ENCODE measurements at regions not wholly inside any gene's neighbourhood (a gene's known extent, or its start where the extent isn't known, plus 50 kb on each side); places are given as distances from the start of the nearest gene placed in this dataset.
"Not testable (repeated sequence)": the region's sequence is repeated elsewhere in the genome, so short reads cannot be mapped to it uniquely, and the experiment has no call there.

DNA sequence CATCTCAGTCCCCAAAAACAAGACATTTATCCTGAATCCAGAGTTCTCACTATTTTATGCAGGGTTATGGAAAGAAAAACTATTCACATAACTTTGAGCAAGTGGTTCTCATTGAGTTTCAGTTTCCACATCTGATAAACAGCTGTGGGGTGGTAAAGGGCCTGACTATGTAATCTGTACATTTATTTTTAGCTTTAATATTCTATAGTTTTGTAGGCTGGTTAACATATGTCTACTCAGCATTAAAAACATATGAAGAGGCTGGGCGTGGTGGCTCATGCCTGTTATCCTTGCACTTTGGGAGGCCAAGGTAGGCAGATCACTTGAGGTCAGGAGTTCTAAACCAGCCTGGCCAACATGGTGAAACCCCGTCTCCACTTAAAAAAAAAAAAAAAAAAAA lies 301.5 kb upstream of the CCNG1 start:
- Histone ChIP-seq H3K4me3 (ENCODE audit: low read depth in 1 of 2, low read length in 1 of 2) (no peak overlapping the region), H3K27ac (no peak overlapping the region), H3K36me3 (no peaks in the 10 kb centered on the region), H3K27me3 (no peaks in the 10 kb centered on the region), H3K9me3 (no peaks in the 10 kb centered on the region), H3K4me1 (ENCODE audit: control insufficient read depth in 1 of 2, insufficient read depth in 1 of 2, low read depth in 1 of 2, low read length in 1 of 2) (no peaks in the 10 kb centered on the region)
- TF ChIP-seq CTCF (IDR thresholded peaks at IDR 0.05): no peak

DNA sequence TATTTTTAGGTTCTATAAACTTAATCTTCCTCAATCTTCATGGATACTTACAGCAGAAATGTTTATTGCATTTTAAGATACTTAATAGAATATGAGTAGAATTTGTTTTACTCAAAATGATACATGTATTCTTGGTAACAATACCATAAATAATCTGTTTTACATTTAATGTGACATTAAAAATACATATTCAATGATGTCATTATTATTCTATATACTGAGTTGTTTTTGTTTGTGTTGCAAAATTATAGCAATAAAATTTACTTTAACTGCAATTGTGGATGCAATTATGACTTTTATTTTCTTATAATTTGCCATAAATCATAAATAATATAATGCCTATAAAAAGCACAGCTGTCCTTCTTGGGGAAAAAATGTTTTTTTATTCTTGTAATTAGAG lies 275.9 kb upstream of the CCNG1 start:
- no peak for TF ChIP-seq CTCF (IDR thresholded peaks at IDR 0.05)
- no peaks in the 10 kb centered on the region for H3K4me1 ChIP-seq (ENCODE audit: control insufficient read depth in 1 of 2, insufficient read depth in 1 of 2, low read depth in 1 of 2, low read length in 1 of 2)
- H3K9me3 ChIP-seq: no peaks in the 10 kb centered on the region
- H3K27ac ChIP-seq: no peak overlapping the region
- no peaks in the 10 kb centered on the region for H3K36me3 ChIP-seq
- no peaks in the 10 kb centered on the region for H3K27me3 ChIP-seq
- H3K4me3 ChIP-seq (ENCODE audit: low read depth in 1 of 2, low read length in 1 of 2): no peak overlapping the region

DNA sequence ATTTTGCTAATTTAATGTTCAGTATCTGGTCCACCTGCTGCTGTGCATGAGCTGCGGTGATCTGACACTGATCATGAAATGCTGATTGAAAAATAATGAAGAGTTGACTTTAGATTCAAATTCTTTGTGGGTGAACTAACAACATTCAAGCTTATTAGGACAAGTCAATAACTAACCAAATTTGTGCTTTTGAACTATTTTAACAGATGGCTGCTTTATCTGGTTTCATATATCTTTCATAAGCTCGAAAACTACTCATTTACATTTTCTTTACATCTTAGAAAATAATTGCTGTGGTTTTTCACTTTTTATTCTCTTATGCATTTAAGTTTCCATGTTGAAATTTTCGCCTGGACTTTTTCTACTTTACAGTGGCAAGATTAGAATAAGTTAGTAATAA lies 274.8 kb upstream of the CCNG1 start:
- no peaks in the 10 kb centered on the region for H3K36me3 ChIP-seq
- no peaks in the 10 kb centered on the region for H3K27me3 ChIP-seq
- H3K4me1 ChIP-seq (ENCODE audit: control insufficient read depth in 1 of 2, insufficient read depth in 1 of 2, low read depth in 1 of 2, low read length in 1 of 2): no peaks in the 10 kb centered on the region
- no peak for TF ChIP-seq CTCF (IDR thresholded peaks at IDR 0.05)
- H3K27ac ChIP-seq: no peak overlapping the region
- H3K9me3 ChIP-seq: no peaks in the 10 kb centered on the region
- H3K4me3 ChIP-seq (ENCODE audit: low read depth in 1 of 2, low read length in 1 of 2): no peak overlapping the region

GRCh38 chr5:163163858-163164257 lies 273.5 kb upstream of the CCNG1 start:
- no peaks in the 10 kb centered on the region for H3K27me3 ChIP-seq

GRCh38 chr5:163165277-163165676 lies 272.1 kb upstream of the CCNG1 start:
- H3K27me3 ChIP-seq: no peaks in the 10 kb centered on the region
- no peak overlapping the region for H3K27ac ChIP-seq
- no peaks in the 10 kb centered on the region for H3K9me3 ChIP-seq
- H3K36me3 ChIP-seq: no peaks in the 10 kb centered on the region
- no peak for TF ChIP-seq CTCF (IDR thresholded peaks at IDR 0.05)
- no peaks in the 10 kb centered on the region for H3K4me1 ChIP-seq (ENCODE audit: control insufficient read depth in 1 of 2, insufficient read depth in 1 of 2, low read depth in 1 of 2, low read length in 1 of 2)
- H3K4me3 ChIP-seq (ENCODE audit: low read depth in 1 of 2, low read length in 1 of 2): no peak overlapping the region

More at GRCh38 chr5:163163858-163164257, 273.5 kb upstream of the CCNG1 start:
- no peak for TF ChIP-seq CTCF (IDR thresholded peaks at IDR 0.05)
- no peak overlapping the region for H3K4me3 ChIP-seq (ENCODE audit: low read depth in 1 of 2, low read length in 1 of 2)
- H3K36me3 ChIP-seq: no peaks in the 10 kb centered on the region
- no peaks in the 10 kb centered on the region for H3K4me1 ChIP-seq (ENCODE audit: control insufficient read depth in 1 of 2, insufficient read depth in 1 of 2, low read depth in 1 of 2, low read length in 1 of 2)
- H3K27ac ChIP-seq: no peak overlapping the region
- H3K9me3 ChIP-seq: no peaks in the 10 kb centered on the region

- H3K27ac ChIP-seq; H3K4me1 ChIP-seq (ENCODE audit: control insufficient read depth in 1 of 2, insufficient read depth in 1 of 2, low read depth in 1 of 2, low read length in 1 of 2); H3K36me3 ChIP-seq; H3K9me3 ChIP-seq; H3K4me3 ChIP-seq (ENCODE audit: low read depth in 1 of 2, low read length in 1 of 2); H3K27me3 ChIP-seq: not testable (repeated sequence)
Measured at GRCh38 chr5:163170161-163170560, 267.2 kb upstream of the CCNG1 start.

Measured in neutrophil (primary cell).